ENCODE measurements at regions not wholly inside any gene's neighbourhood (a gene's known extent, or its start where the extent isn't known, plus 50 kb on each side); places are given as distances from the start of the nearest gene placed in this dataset.

GRCh38 chr5:98518754-98519153, 254.7 kb upstream of the RGMB start:
- TF ChIP-seq, protein P1, sequence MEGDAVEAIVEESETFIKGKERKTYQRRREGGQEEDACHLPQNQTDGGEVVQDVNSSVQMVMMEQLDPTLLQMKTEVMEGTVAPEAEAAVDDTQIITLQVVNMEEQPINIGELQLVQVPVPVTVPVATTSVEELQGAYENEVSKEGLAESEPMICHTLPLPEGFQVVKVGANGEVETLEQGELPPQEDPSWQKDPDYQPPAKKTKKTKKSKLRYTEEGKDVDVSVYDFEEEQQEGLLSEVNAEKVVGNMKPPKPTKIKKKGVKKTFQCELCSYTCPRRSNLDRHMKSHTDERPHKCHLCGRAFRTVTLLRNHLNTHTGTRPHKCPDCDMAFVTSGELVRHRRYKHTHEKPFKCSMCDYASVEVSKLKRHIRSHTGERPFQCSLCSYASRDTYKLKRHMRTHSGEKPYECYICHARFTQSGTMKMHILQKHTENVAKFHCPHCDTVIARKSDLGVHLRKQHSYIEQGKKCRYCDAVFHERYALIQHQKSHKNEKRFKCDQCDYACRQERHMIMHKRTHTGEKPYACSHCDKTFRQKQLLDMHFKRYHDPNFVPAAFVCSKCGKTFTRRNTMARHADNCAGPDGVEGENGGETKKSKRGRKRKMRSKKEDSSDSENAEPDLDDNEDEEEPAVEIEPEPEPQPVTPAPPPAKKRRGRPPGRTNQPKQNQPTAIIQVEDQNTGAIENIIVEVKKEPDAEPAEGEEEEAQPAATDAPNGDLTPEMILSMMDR (IDR thresholded peaks at IDR 0.05; ENCODE audit: insufficient read depth, low read length, poor library complexity, severe bottlenecking), result no peak
- DNase-seq (ENCODE audit: extremely low read depth, insufficient read length), result no peak
- no peak overlapping the region for H3K4me3 ChIP-seq (replicated peaks; ENCODE audit: low read depth, low read length)

GRCh38 chr5:98519571-98519970, 253.9 kb upstream of the RGMB start:
- no peaks in the 10 kb centered on the region for H3K36me3 ChIP-seq (ENCODE audit: control insufficient read depth, insufficient read depth, low read length)
- no peak overlapping the region for H3K4me3 ChIP-seq (replicated peaks; ENCODE audit: low read depth, low read length)
- no peak for DNase-seq (ENCODE audit: extremely low read depth, insufficient read length)
- no peaks in the 10 kb centered on the region for H3K27me3 ChIP-seq (replicated peaks; ENCODE audit: control insufficient read depth, insufficient read depth, low read length)
- TF ChIP-seq, protein P1 (IDR thresholded peaks at IDR 0.05; ENCODE audit: insufficient read depth, low read length, poor library complexity, severe bottlenecking), result no peak

More at GRCh38 chr5:98518754-98519153, 254.7 kb upstream of the RGMB start:
- Histone ChIP-seq H3K36me3 (ENCODE audit: control insufficient read depth, insufficient read depth, low read length) (no peaks in the 10 kb centered on the region), H3K27me3 (replicated peaks; ENCODE audit: control insufficient read depth, insufficient read depth, low read length) (no peaks in the 10 kb centered on the region)

GRCh38 chr5:98521821-98522220, 251.6 kb upstream of the RGMB start:
- no peak overlapping the region for H3K4me3 ChIP-seq (replicated peaks; ENCODE audit: low read depth, low read length)
- no peaks in the 10 kb centered on the region for H3K27me3 ChIP-seq (replicated peaks; ENCODE audit: control insufficient read depth, insufficient read depth, low read length)
- no peak for DNase-seq (ENCODE audit: extremely low read depth, insufficient read length)
- TF ChIP-seq, protein P1 (IDR thresholded peaks at IDR 0.05; ENCODE audit: insufficient read depth, low read length, poor library complexity, severe bottlenecking), result no peak
- H3K36me3 ChIP-seq (ENCODE audit: control insufficient read depth, insufficient read depth, low read length), result no peaks in the 10 kb centered on the region

GRCh38 chr5:98524773-98525172, 248.7 kb upstream of the RGMB start:
- TF ChIP-seq, protein P1 (IDR thresholded peaks at IDR 0.05; ENCODE audit: insufficient read depth, low read length, poor library complexity, severe bottlenecking), result no peak
- DNase-seq (ENCODE audit: extremely low read depth, insufficient read length), result no peak

GRCh38 chr5:98527846-98528245, 245.6 kb upstream of the RGMB start:
- H3K4me3 ChIP-seq (replicated peaks; ENCODE audit: low read depth, low read length), result no peak overlapping the region
- DNase-seq (ENCODE audit: extremely low read depth, insufficient read length), result no peak
- TF ChIP-seq, protein P1 (IDR thresholded peaks at IDR 0.05; ENCODE audit: insufficient read depth, low read length, poor library complexity, severe bottlenecking), result no peak
- H3K36me3 ChIP-seq (ENCODE audit: control insufficient read depth, insufficient read depth, low read length), result no peaks in the 10 kb centered on the region
- no peaks in the 10 kb centered on the region for H3K27me3 ChIP-seq (replicated peaks; ENCODE audit: control insufficient read depth, insufficient read depth, low read length)

More at GRCh38 chr5:98524773-98525172, 248.7 kb upstream of the RGMB start:
- Histone ChIP-seq H3K4me3 (replicated peaks; ENCODE audit: low read depth, low read length) (no peak overlapping the region), H3K27me3 (replicated peaks; ENCODE audit: control insufficient read depth, insufficient read depth, low read length) (no peaks in the 10 kb centered on the region), H3K36me3 (ENCODE audit: control insufficient read depth, insufficient read depth, low read length) (no peaks in the 10 kb centered on the region)

- H3K36me3 ChIP-seq (ENCODE audit: control insufficient read depth, insufficient read depth, low read length), result no peaks in the 10 kb centered on the region
- no peak for DNase-seq (ENCODE audit: extremely low read depth, insufficient read length)
- TF ChIP-seq, protein P1 (IDR thresholded peaks at IDR 0.05; ENCODE audit: insufficient read depth, low read length, poor library complexity, severe bottlenecking), result no peak
- no peak overlapping the region for H3K4me3 ChIP-seq (replicated peaks; ENCODE audit: low read depth, low read length)
- no peaks in the 10 kb centered on the region for H3K27me3 ChIP-seq (replicated peaks; ENCODE audit: control insufficient read depth, insufficient read depth, low read length)
These were observed 244.1 kb upstream of the RGMB start for GRCh38 chr5:98529321-98529720.
